ENCODE measurements at regions not wholly inside any gene's neighbourhood (a gene's known extent, or its start where the extent isn't known, plus 50 kb on each side); places are given as distances from the start of the nearest gene placed in this dataset.

- no peak for DNase-seq
- Histone ChIP-seq H3K4me1 (ENCODE audit: low read length) (no peaks in the 10 kb centered on the region), H3K9ac (ENCODE audit: low read length) (no peak overlapping the region), H2AFZ (ENCODE audit: low read length) (no peak overlapping the region), H3K4me3 (ENCODE audit: low read length) (no peak overlapping the region), H3K9me3 (ENCODE audit: low read length) (peaks cover 13% of the 10 kb centered on the region), H3K79me2 (ENCODE audit: low read length) (no peaks in the 10 kb centered on the region), H4K20me1 (ENCODE audit: insufficient read depth, low read depth, low read length) (no peaks in the 10 kb centered on the region), H3K27ac (ENCODE audit: low read length) (no peak overlapping the region), H3K36me3 (ENCODE audit: insufficient read depth, low read length) (no peaks in the 10 kb centered on the region), H3K4me2 (ENCODE audit: low read depth, low read length, poor library complexity, severe bottlenecking) (no peak overlapping the region), H3K9me2 (replicated peaks; ENCODE audit: insufficient read depth, low read length) (no peaks in the 10 kb centered on the region), H3K27me3 (ENCODE audit: low read length) (no peaks in the 10 kb centered on the region)
Observed at GRCh38 chr20:12722091-12722490, 286.7 kb upstream of the SPTLC3 start.

GRCh38 chr20:12723811-12724210 is 285.0 kb upstream of the SPTLC3 start:
- H3K9ac ChIP-seq (ENCODE audit: low read length) = no peak overlapping the region
- no peaks in the 10 kb centered on the region for H3K4me1 ChIP-seq (ENCODE audit: low read length)
- no peak overlapping the region for H3K27ac ChIP-seq (ENCODE audit: low read length)
- no peak overlapping the region for H2AFZ ChIP-seq (ENCODE audit: low read length)
- no peaks in the 10 kb centered on the region for H3K27me3 ChIP-seq (ENCODE audit: low read length)
- peaks cover 15% of the 10 kb centered on the region for H3K9me3 ChIP-seq (ENCODE audit: low read length)
- no peak overlapping the region for H3K4me2 ChIP-seq (ENCODE audit: low read depth, low read length, poor library complexity, severe bottlenecking)
- no peaks in the 10 kb centered on the region for H4K20me1 ChIP-seq (ENCODE audit: insufficient read depth, low read depth, low read length)
- no peaks in the 10 kb centered on the region for H3K9me2 ChIP-seq (replicated peaks; ENCODE audit: insufficient read depth, low read length)
- no peak for DNase-seq
- no peak overlapping the region for H3K4me3 ChIP-seq (ENCODE audit: low read length)
- no peaks in the 10 kb centered on the region for H3K36me3 ChIP-seq (ENCODE audit: insufficient read depth, low read length)
- no peaks in the 10 kb centered on the region for H3K79me2 ChIP-seq (ENCODE audit: low read length)

- Histone ChIP-seq H3K4me2 (ENCODE audit: low read depth, low read length, poor library complexity, severe bottlenecking) (no peak overlapping the region), H3K9me3 (ENCODE audit: low read length) (peaks cover 23% of the 10 kb centered on the region)
Observed at GRCh38 chr20:12728782-12729181, 280.0 kb upstream of the SPTLC3 start.

GRCh38 chr20:12729326-12729725 is 279.4 kb upstream of the SPTLC3 start:
- Histone ChIP-seq H3K9me3 (ENCODE audit: low read length) (peaks cover 23% of the 10 kb centered on the region), H3K79me2 (ENCODE audit: low read length) (no peaks in the 10 kb centered on the region), H3K4me1 (ENCODE audit: low read length) (no peaks in the 10 kb centered on the region), H4K20me1 (ENCODE audit: insufficient read depth, low read depth, low read length) (no peaks in the 10 kb centered on the region), H3K9me2 (replicated peaks; ENCODE audit: insufficient read depth, low read length) (no peaks in the 10 kb centered on the region), H3K27me3 (ENCODE audit: low read length) (no peaks in the 10 kb centered on the region), H3K4me2 (ENCODE audit: low read depth, low read length, poor library complexity, severe bottlenecking) (no peak overlapping the region), H3K9ac (ENCODE audit: low read length) (no peak overlapping the region), H3K4me3 (ENCODE audit: low read length) (no peak overlapping the region), H3K36me3 (ENCODE audit: insufficient read depth, low read length) (no peaks in the 10 kb centered on the region), H2AFZ (ENCODE audit: low read length) (no peak overlapping the region), H3K27ac (ENCODE audit: low read length) (no peak overlapping the region)
- no peak for DNase-seq

More at GRCh38 chr20:12728782-12729181, 280.0 kb upstream of the SPTLC3 start:
- no peaks in the 10 kb centered on the region for H3K4me1 ChIP-seq (ENCODE audit: low read length)
- H3K36me3 ChIP-seq (ENCODE audit: insufficient read depth, low read length) = no peaks in the 10 kb centered on the region
- H2AFZ ChIP-seq (ENCODE audit: low read length) = no peak overlapping the region
- no peaks in the 10 kb centered on the region for H3K79me2 ChIP-seq (ENCODE audit: low read length)
- no peaks in the 10 kb centered on the region for H4K20me1 ChIP-seq (ENCODE audit: insufficient read depth, low read depth, low read length)
- H3K9ac ChIP-seq (ENCODE audit: low read length) = no peak overlapping the region
- no peaks in the 10 kb centered on the region for H3K9me2 ChIP-seq (replicated peaks; ENCODE audit: insufficient read depth, low read length)
- H3K27ac ChIP-seq (ENCODE audit: low read length) = no peak overlapping the region
- no peak for DNase-seq
- no peak overlapping the region for H3K4me3 ChIP-seq (ENCODE audit: low read length)
- H3K27me3 ChIP-seq (ENCODE audit: low read length) = no peaks in the 10 kb centered on the region

GRCh38 chr20:12733811-12734210 is 275.0 kb upstream of the SPTLC3 start:
- Histone ChIP-seq H3K79me2 (ENCODE audit: low read length) (no peaks in the 10 kb centered on the region), H3K27ac (ENCODE audit: low read length) (no peak overlapping the region), H4K20me1 (ENCODE audit: insufficient read depth, low read depth, low read length) (no peaks in the 10 kb centered on the region), H3K4me2 (ENCODE audit: low read depth, low read length, poor library complexity, severe bottlenecking) (no peak overlapping the region), H3K36me3 (ENCODE audit: insufficient read depth, low read length) (no peaks in the 10 kb centered on the region), H3K27me3 (ENCODE audit: low read length) (no peaks in the 10 kb centered on the region), H3K4me1 (ENCODE audit: low read length) (no peaks in the 10 kb centered on the region), H3K4me3 (ENCODE audit: low read length) (no peak overlapping the region), H3K9ac (ENCODE audit: low read length) (no peak overlapping the region), H2AFZ (ENCODE audit: low read length) (no peak overlapping the region), H3K9me2 (replicated peaks; ENCODE audit: insufficient read depth, low read length) (no peaks in the 10 kb centered on the region; the same call in 1 of the 2 replicates), H3K9me3 (ENCODE audit: low read length) (peaks cover 18% of the 10 kb centered on the region)
- DNase-seq = no peak

GRCh38 chr20:12737497-12737896 is 271.3 kb upstream of the SPTLC3 start:
- no peak for DNase-seq
- no peak overlapping the region for H3K9ac ChIP-seq (ENCODE audit: low read length)
- H3K4me1 ChIP-seq (ENCODE audit: low read length) = no peaks in the 10 kb centered on the region

GRCh38 chr20:12737900-12738299 is 270.9 kb upstream of the SPTLC3 start:
- Histone ChIP-seq H3K36me3 (ENCODE audit: insufficient read depth, low read length) (no peaks in the 10 kb centered on the region), H3K9ac (ENCODE audit: low read length) (no peak overlapping the region), H3K27me3 (ENCODE audit: low read length) (no peaks in the 10 kb centered on the region), H3K4me3 (ENCODE audit: low read length) (no peak overlapping the region), H3K9me3 (ENCODE audit: low read length) (peaks cover 3% of the 10 kb centered on the region), H3K4me2 (ENCODE audit: low read depth, low read length, poor library complexity, severe bottlenecking) (no peak overlapping the region), H2AFZ (ENCODE audit: low read length) (no peak overlapping the region), H3K4me1 (ENCODE audit: low read length) (no peaks in the 10 kb centered on the region), H3K79me2 (ENCODE audit: low read length) (no peaks in the 10 kb centered on the region), H4K20me1 (ENCODE audit: insufficient read depth, low read depth, low read length) (no peaks in the 10 kb centered on the region), H3K9me2 (replicated peaks; ENCODE audit: insufficient read depth, low read length) (no peaks in the 10 kb centered on the region; the same call in 1 of the 2 replicates), H3K27ac (ENCODE audit: low read length) (no peak overlapping the region)
- no peak for DNase-seq

More at GRCh38 chr20:12737497-12737896, 271.3 kb upstream of the SPTLC3 start:
- Histone ChIP-seq H3K9me3 (ENCODE audit: low read length) (peaks cover 3% of the 10 kb centered on the region), H3K36me3 (ENCODE audit: insufficient read depth, low read length) (no peaks in the 10 kb centered on the region), H4K20me1 (ENCODE audit: insufficient read depth, low read depth, low read length) (no peaks in the 10 kb centered on the region), H3K9me2 (replicated peaks; ENCODE audit: insufficient read depth, low read length) (no peaks in the 10 kb centered on the region; the same call in 1 of the 2 replicates), H3K27me3 (ENCODE audit: low read length) (no peaks in the 10 kb centered on the region), H3K79me2 (ENCODE audit: low read length) (no peaks in the 10 kb centered on the region), H3K4me2 (ENCODE audit: low read depth, low read length, poor library complexity, severe bottlenecking) (no peak overlapping the region), H3K27ac (ENCODE audit: low read length) (no peak overlapping the region), H3K4me3 (ENCODE audit: low read length) (no peak overlapping the region), H2AFZ (ENCODE audit: low read length) (no peak overlapping the region)

- no peaks in the 10 kb centered on the region; the same call in 1 of the 2 replicates for H3K9me2 ChIP-seq (replicated peaks; ENCODE audit: insufficient read depth, low read length)
- DNase-seq = no peak
- H3K4me1 ChIP-seq (ENCODE audit: low read length) = no peaks in the 10 kb centered on the region
- H3K27me3 ChIP-seq (ENCODE audit: low read length) = no peaks in the 10 kb centered on the region
- H3K9me3 ChIP-seq (ENCODE audit: low read length) = no peaks in the 10 kb centered on the region; the same call in 1 of the 2 replicates
- H3K4me3 ChIP-seq (ENCODE audit: low read length) = no peak overlapping the region
- no peak overlapping the region for H3K9ac ChIP-seq (ENCODE audit: low read length)
- H3K27ac ChIP-seq (ENCODE audit: low read length) = no peak overlapping the region
- H3K4me2 ChIP-seq (ENCODE audit: low read depth, low read length, poor library complexity, severe bottlenecking) = no peak overlapping the region
- no peaks in the 10 kb centered on the region for H3K79me2 ChIP-seq (ENCODE audit: low read length)
- H4K20me1 ChIP-seq (ENCODE audit: insufficient read depth, low read depth, low read length) = no peaks in the 10 kb centered on the region
- H2AFZ ChIP-seq (ENCODE audit: low read length) = no peak overlapping the region
- H3K36me3 ChIP-seq (ENCODE audit: insufficient read depth, low read length) = no peaks in the 10 kb centered on the region
Observed at GRCh38 chr20:12740647-12741046, 268.1 kb upstream of the SPTLC3 start.

- no peak for DNase-seq
- Histone ChIP-seq H3K9ac (ENCODE audit: low read length) (no peak overlapping the region), H4K20me1 (ENCODE audit: insufficient read depth, low read depth, low read length) (no peaks in the 10 kb centered on the region), H3K4me1 (ENCODE audit: low read length) (no peaks in the 10 kb centered on the region), H3K27me3 (ENCODE audit: low read length) (no peaks in the 10 kb centered on the region), H3K4me3 (ENCODE audit: low read length) (no peak overlapping the region), H3K9me3 (ENCODE audit: low read length) (peaks cover 3% of the 10 kb centered on the region; the same call in 1 of the 2 replicates), H3K36me3 (ENCODE audit: insufficient read depth, low read length) (no peaks in the 10 kb centered on the region), H3K4me2 (ENCODE audit: low read depth, low read length, poor library complexity, severe bottlenecking) (no peak overlapping the region), H3K79me2 (ENCODE audit: low read length) (no peaks in the 10 kb centered on the region), H2AFZ (ENCODE audit: low read length) (no peak overlapping the region), H3K27ac (ENCODE audit: low read length) (no peak overlapping the region), H3K9me2 (replicated peaks; ENCODE audit: insufficient read depth, low read length) (no peaks in the 10 kb centered on the region)
Observed at GRCh38 chr20:12744037-12744436, 264.7 kb upstream of the SPTLC3 start.
